ENCODE measurements at regions not wholly inside any gene's neighbourhood (a gene's known extent, or its start where the extent isn't known, plus 50 kb on each side); places are given as distances from the start of the nearest gene placed in this dataset.

- TF ChIP-seq PRDM4 (tag by site-specific recombination; IDR thresholded peaks at IDR 0.05): 0 out of 2 replicates have a peak, but pooled peaks have one; percentile 58
- TF ChIP-seq EGR2 (tag by site-specific recombination; IDR thresholded peaks at IDR 0.05; ENCODE audit: low read depth): peak; percentile 98
- TF ChIP-seq ZNF202 (tag by site-specific recombination; IDR thresholded peaks at IDR 0.05; ENCODE audit: borderline replicate concordance): no peak
- no peak for TF ChIP-seq ZNF350 (tag by site-specific recombination; IDR thresholded peaks at IDR 0.05)
- TF ChIP-seq ZNF629 (tag by site-specific recombination; IDR thresholded peaks at IDR 0.05): peak; percentile 93
- no peak for TF ChIP-seq ZNF26 (tag by site-specific recombination; IDR thresholded peaks at IDR 0.05)
- TF ChIP-seq ZNF121 (tag by site-specific recombination; IDR thresholded peaks at IDR 0.05): no peak
- TF ChIP-seq YY2 (tag by site-specific recombination; IDR thresholded peaks at IDR 0.05): no peak
- TF ChIP-seq ZNF214 (tag by site-specific recombination; IDR thresholded peaks at IDR 0.05; ENCODE audit: borderline replicate concordance): no peak
- TF ChIP-seq YY1 (tag by site-specific recombination; IDR thresholded peaks at IDR 0.05): no peak
Measured at GRCh38 chr21:39094847-39095579, 88.2 kb downstream of the PSMG1 start (continued).

- no peaks in the 10 kb centered on the region for H3K9me3 ChIP-seq (ENCODE audit: control insufficient read depth, insufficient read depth, low read depth, low read length)
- no peaks in the 10 kb centered on the region for H3K4me1 ChIP-seq (ENCODE audit: control insufficient read depth, insufficient read depth, low read length)
- no peak overlapping the region for H3K27ac ChIP-seq (ENCODE audit: extremely low read depth, low read depth, low read length)
- POLR2A ChIA-PET: no interaction called here
- CTCF ChIA-PET: no interaction called here
- no peak overlapping the region for H3K4me3 ChIP-seq (ENCODE audit: low read depth, low read length)
- H3K36me3 ChIP-seq (ENCODE audit: control insufficient read depth in 2 of 2, insufficient read depth in 1 of 2, low read length in 2 of 2): no peaks in the 10 kb centered on the region
- TF ChIP-seq ZNF2 (tag by site-specific recombination; IDR thresholded peaks at IDR 0.05) (no peak), ZNF664 (tag by site-specific recombination; IDR thresholded peaks at IDR 0.05) (no peak), ZBTB1 (tag by site-specific recombination; IDR thresholded peaks at IDR 0.05) (no peak), ZNF510 (tag by site-specific recombination; IDR thresholded peaks at IDR 0.05; ENCODE audit: insufficient replicate concordance) (no peak), ZNF341 (tag by site-specific recombination; IDR thresholded peaks at IDR 0.05; ENCODE audit: low read depth) (no peak), ZFP37 (tag by site-specific recombination; IDR thresholded peaks at IDR 0.05) (no peak), ZNF202 (tag by site-specific recombination; IDR thresholded peaks at IDR 0.05; ENCODE audit: borderline replicate concordance) (no peak), ZNF596 (tag by site-specific recombination; IDR thresholded peaks at IDR 0.05) (no peak), MZF1 (tag by site-specific recombination; IDR thresholded peaks at IDR 0.05; ENCODE audit: borderline replicate concordance) (no peak), AEBP2 (tag by site-specific recombination; IDR thresholded peaks at IDR 0.05; ENCODE audit: borderline replicate concordance) (no peak), ZNF768 (tag by site-specific recombination; IDR thresholded peaks at IDR 0.05) (no peak), ZXDB (tag by site-specific recombination; IDR thresholded peaks at IDR 0.05) (no peak), ZBTB20 (tag by site-specific recombination; IDR thresholded peaks at IDR 0.05) (no peak), BCL11B (tag by site-specific recombination; IDR thresholded peaks at IDR 0.05; ENCODE audit: low read depth) (no peak), ZNF677 (tag by site-specific recombination; IDR thresholded peaks at IDR 0.05) (no peak), KLF9 (tag by site-specific recombination; IDR thresholded peaks at IDR 0.05; ENCODE audit: low read depth) (no peak), PATZ1 (tag by site-specific recombination; IDR thresholded peaks at IDR 0.05) (no peak), ZNF704 (tag by site-specific recombination; IDR thresholded peaks at IDR 0.05) (no peak), ZNF521 (tag by site-specific recombination; IDR thresholded peaks at IDR 0.05) (no peak)
Measured at GRCh38 chr21:39094087-39094780, 89.0 kb downstream of the PSMG1 start.
